ENCODE measurements at regions not wholly inside any gene's neighbourhood (a gene's known extent, or its start where the extent isn't known, plus 50 kb on each side); places are given as distances from the start of the nearest gene placed in this dataset.

GRCh38 chr14:61103541-61104339 is 122.7 kb downstream of the SLC38A6 start:
- H3K27me3 ChIP-seq (ENCODE audit: low read length) = no peaks in the 10 kb centered on the region
- no peak overlapping the region for H2AFZ ChIP-seq (ENCODE audit: low read length)
- DNase-seq = peak; percentile 81
- no peaks in the 10 kb centered on the region for H3K9me3 ChIP-seq (ENCODE audit: low read length)
- H3K4me1 ChIP-seq (ENCODE audit: low read length) = peaks cover 89% of the 10 kb centered on the region
- no peaks in the 10 kb centered on the region for H3K9me2 ChIP-seq (replicated peaks; ENCODE audit: insufficient read depth, low read length)
- peaks cover 7% of the 10 kb centered on the region; the same call in 1 of the 2 replicates for H3K79me2 ChIP-seq (ENCODE audit: low read length)
- peak overlapping the region; percentile 68 for H3K9ac ChIP-seq (ENCODE audit: low read length)
- peak overlapping the region; percentile 61 for H3K4me2 ChIP-seq (ENCODE audit: low read depth, low read length, poor library complexity, severe bottlenecking)
- H4K20me1 ChIP-seq (ENCODE audit: insufficient read depth, low read depth, low read length) = no peaks in the 10 kb centered on the region
- H3K4me3 ChIP-seq (ENCODE audit: low read length) = peak overlapping the region; percentile 31
- peaks cover 14% of the 10 kb centered on the region for H3K36me3 ChIP-seq (ENCODE audit: insufficient read depth, low read length)
- peak overlapping the region; percentile 89 for H3K27ac ChIP-seq (ENCODE audit: low read length)

- peak overlapping the region; percentile 89 for H3K27ac ChIP-seq (ENCODE audit: low read length)
- peak; percentile 75 for DNase-seq
- no peaks in the 10 kb centered on the region for H3K9me3 ChIP-seq (ENCODE audit: low read length)
- H3K4me3 ChIP-seq (ENCODE audit: low read length) = peak overlapping the region; percentile 31
- H2AFZ ChIP-seq (ENCODE audit: low read length) = no peak overlapping the region
- peaks cover 15% of the 10 kb centered on the region for H3K36me3 ChIP-seq (ENCODE audit: insufficient read depth, low read length)
- no peaks in the 10 kb centered on the region for H3K9me2 ChIP-seq (replicated peaks; ENCODE audit: insufficient read depth, low read length)
- H4K20me1 ChIP-seq (ENCODE audit: insufficient read depth, low read depth, low read length) = no peaks in the 10 kb centered on the region
- peak overlapping the region; percentile 61 for H3K4me2 ChIP-seq (ENCODE audit: low read depth, low read length, poor library complexity, severe bottlenecking)
- peaks cover 80% of the 10 kb centered on the region for H3K4me1 ChIP-seq (ENCODE audit: low read length)
- H3K27me3 ChIP-seq (ENCODE audit: low read length) = no peaks in the 10 kb centered on the region
- peak overlapping the region; percentile 68 for H3K9ac ChIP-seq (ENCODE audit: low read length)
- H3K79me2 ChIP-seq (ENCODE audit: low read length) = peaks cover 7% of the 10 kb centered on the region; the same call in 1 of the 2 replicates
Measured at GRCh38 chr14:61102549-61103466, 121.8 kb downstream of the SLC38A6 start.

Data from Karpas-422 (cell line).